Activated CD4-positive, alpha-beta T cell treated with anti-CD3 and anti-CD28 coated beads, Interleukin-2, amount 50 U/mL, for 4 hours (primary cell): ENCODE measurements at regions not wholly inside any gene's neighbourhood (a gene's known extent, or its start where the extent isn't known, plus 50 kb on each side); places are given as distances from the start of the nearest gene placed in this dataset.

Experiments used
- DNase-seq, 2 experiments: peaks; one replicate each; pipeline ENCODE4 v3.0.0-alpha.2; 2020

GRCh38 chr12:92213166-92213565 lies 67.5 kb upstream of the BTG1 start:
- DNase-seq = no peak

GRCh38 chr12:92210071-92210470 lies 64.4 kb upstream of the BTG1 start:
- DNase-seq = no peak

- no peak for DNase-seq
Observed at GRCh38 chr12:92208613-92209121, 63.0 kb upstream of the BTG1 start.

- no peak for DNase-seq
Observed at GRCh38 chr12:92206596-92206995, 61.0 kb upstream of the BTG1 start.

- DNase-seq = no peak
Observed at GRCh38 chr12:92206011-92206410, 60.4 kb upstream of the BTG1 start.

- DNase-seq = no peak
Observed at GRCh38 chr12:92199819-92200576, 54.4 kb upstream of the BTG1 start.

- no peak for DNase-seq
Observed at GRCh38 chr12:92197815-92198214, 52.2 kb upstream of the BTG1 start.

GRCh38 chr12:92196368-92196767 lies 50.7 kb upstream of the BTG1 start:
- no peak for DNase-seq
